Kidney (tissue), 13 donors: ENCODE measurements at regions not wholly inside any gene's neighbourhood (a gene's known extent, or its start where the extent isn't known, plus 50 kb on each side); places are given as distances from the start of the nearest gene placed in this dataset.

Source experiments
- DNase-seq, 5 donors: peaks; one replicate each; pipeline ENCODE4 v3.0.0-alpha.2; 2013 to 2020
- FAIRE-seq: peaks from 2 replicates; lab custom pipeline; 2012; peaks lifted over from hg19 to GRCh38; lab: Jason Lieb, UNC
- H3K27ac ChIP-seq, 2 donors: one replicate each; pipeline ENCODE4 v1.7.0; 2013; ENCODE audit warnings: low read depth in 2 of 2, low read length in 2 of 2, inconsistent platforms in 1 of 2
- H3K27me3 ChIP-seq: one replicate; pipeline ENCODE4 v1.7.1; 2013; ENCODE audit warnings: low read length, inconsistent platforms; ENCODE audit not compliant: control insufficient read depth, insufficient read depth
- H3K36me3 ChIP-seq, 3 donors: one replicate each; pipeline versions ENCODE4 v1.7.0 to v1.7.1; 2013; ENCODE audit warnings: low read length in 3 of 3, control low read depth in 1 of 3, inconsistent platforms in 1 of 3; ENCODE audit not compliant: insufficient read depth in 3 of 3, control insufficient read depth in 2 of 3
- H3K4me1 ChIP-seq, 3 donors: one replicate each; pipeline versions ENCODE4 v1.7.0 to v1.7.1; 2013; ENCODE audit warnings: low read length in 3 of 3, inconsistent platforms in 1 of 3, low read depth in 1 of 3; ENCODE audit not compliant: control insufficient read depth in 2 of 3, insufficient read depth in 2 of 3
- H3K4me3 ChIP-seq, 3 donors: one replicate each; pipeline versions ENCODE4 v1.7.0 to v1.8.1; 2013; ENCODE audit warnings: low read length in 3 of 3, control low read depth in 1 of 3, inconsistent platforms in 1 of 3
- H3K9ac ChIP-seq, 3 donors: one replicate each; pipeline versions ENCODE4 v1.7.0 to v1.7.1; 2013; ENCODE audit warnings: low read length in 3 of 3, control low read depth in 1 of 3, inconsistent platforms in 1 of 3
- H3K9me3 ChIP-seq, 3 donors: one replicate each; pipeline versions ENCODE4 v1.7.0 to v1.7.1; 2013; ENCODE audit warnings: low read length in 3 of 3, control low read depth in 1 of 3, inconsistent platforms in 1 of 3; ENCODE audit not compliant: control insufficient read depth in 2 of 3, insufficient read depth in 1 of 3
- intact Hi-C: fragments of 100-400 bp; cut with DNase I; formaldehyde crosslinking; loops from one replicate; pipeline ENCODE4 v1.11.1; 2022
- TF ChIP-seq, protein P1 (sequence below): IDR thresholded peaks from 3 replicates; pipeline ENCODE4 v1.5.1; 2012; ENCODE audit warnings: mild to moderate bottlenecking, moderate library complexity, borderline replicate concordance; ENCODE audit not compliant: insufficient read depth; ENCODE audit errors: extremely low read depth
- donor health status: control.
- donor health status: control.
- donor health status: control.
- donor health status: control.
- donor health status: control.
- donor health status: DM: yes; HTN: yes; CAD: no.
- donor health status: Normal renal cell carcinoma (clear cell type).

GRCh38 chr4:123249821-123250220, 146.8 kb upstream of the SPRY1 start:
- Histone ChIP-seq H3K27me3 (no peaks in the 10 kb centered on the region), H3K27ac (peak overlapping the region in 1 of 2 donors; percentile 63), H3K9me3 (no peaks in the 10 kb centered on the region), H3K4me3 (no peak overlapping the region), H3K36me3 (no peaks in the 10 kb centered on the region), H3K9ac (no peak overlapping the region), H3K4me1 (no peaks in the 10 kb centered on the region)
- no peak for DNase-seq
- FAIRE-seq, result no peak
- intact Hi-C loops, result no loop called here
- TF ChIP-seq, protein P1, sequence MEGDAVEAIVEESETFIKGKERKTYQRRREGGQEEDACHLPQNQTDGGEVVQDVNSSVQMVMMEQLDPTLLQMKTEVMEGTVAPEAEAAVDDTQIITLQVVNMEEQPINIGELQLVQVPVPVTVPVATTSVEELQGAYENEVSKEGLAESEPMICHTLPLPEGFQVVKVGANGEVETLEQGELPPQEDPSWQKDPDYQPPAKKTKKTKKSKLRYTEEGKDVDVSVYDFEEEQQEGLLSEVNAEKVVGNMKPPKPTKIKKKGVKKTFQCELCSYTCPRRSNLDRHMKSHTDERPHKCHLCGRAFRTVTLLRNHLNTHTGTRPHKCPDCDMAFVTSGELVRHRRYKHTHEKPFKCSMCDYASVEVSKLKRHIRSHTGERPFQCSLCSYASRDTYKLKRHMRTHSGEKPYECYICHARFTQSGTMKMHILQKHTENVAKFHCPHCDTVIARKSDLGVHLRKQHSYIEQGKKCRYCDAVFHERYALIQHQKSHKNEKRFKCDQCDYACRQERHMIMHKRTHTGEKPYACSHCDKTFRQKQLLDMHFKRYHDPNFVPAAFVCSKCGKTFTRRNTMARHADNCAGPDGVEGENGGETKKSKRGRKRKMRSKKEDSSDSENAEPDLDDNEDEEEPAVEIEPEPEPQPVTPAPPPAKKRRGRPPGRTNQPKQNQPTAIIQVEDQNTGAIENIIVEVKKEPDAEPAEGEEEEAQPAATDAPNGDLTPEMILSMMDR, result no peak

DNA sequence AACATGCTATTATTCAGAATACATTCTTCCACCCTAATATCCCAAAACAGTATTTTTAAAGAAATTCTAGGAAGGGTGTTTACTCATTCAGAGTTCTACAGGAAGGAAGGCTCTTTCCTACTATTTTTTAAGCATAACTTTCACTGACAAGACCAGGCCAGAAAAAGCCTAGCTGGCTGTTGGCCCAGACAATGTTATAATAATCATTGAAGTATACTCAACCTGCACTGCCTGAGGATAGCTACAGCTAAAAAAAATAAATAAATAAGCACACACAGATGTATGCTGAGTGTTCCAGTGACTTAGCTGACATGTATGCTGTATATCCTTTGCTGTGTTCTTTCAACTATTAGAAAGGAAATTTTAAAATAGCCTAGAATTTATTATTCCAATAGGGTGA, 145.8 kb upstream of the SPRY1 start:
- intact Hi-C loops, result no loop called here
- H3K27me3 ChIP-seq, result no peaks in the 10 kb centered on the region
- H3K9ac ChIP-seq, result no peak overlapping the region
- H3K36me3 ChIP-seq, result no peaks in the 10 kb centered on the region
- no peaks in the 10 kb centered on the region for H3K4me1 ChIP-seq
- H3K9me3 ChIP-seq, result no peaks in the 10 kb centered on the region
- TF ChIP-seq, protein P1, result no peak
- no peak overlapping the region for H3K27ac ChIP-seq
- FAIRE-seq, result peak; percentile 54
- H3K4me3 ChIP-seq, result no peak overlapping the region
- peak in 2 of 5 donors; percentile 36 to 73 for DNase-seq

DNA sequence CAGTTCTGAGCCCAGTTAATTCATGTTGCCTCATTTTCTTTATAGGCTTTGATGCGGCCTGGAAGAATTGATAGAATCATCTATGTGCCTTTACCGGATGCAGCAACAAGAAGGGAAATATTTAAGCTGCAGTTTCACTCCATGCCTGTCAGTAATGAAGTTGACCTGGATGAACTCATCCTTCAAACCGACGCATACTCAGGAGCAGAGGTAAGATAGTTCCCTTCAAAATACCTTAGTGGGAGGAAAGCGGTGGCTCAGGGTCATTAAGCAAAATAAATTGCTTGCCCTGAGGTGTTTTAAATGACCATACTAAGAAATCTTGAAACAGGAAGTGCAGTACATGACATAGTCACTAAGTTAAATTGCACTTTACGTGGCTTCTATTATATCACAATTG, 140.6 kb upstream of the SPRY1 start:
- TF ChIP-seq, protein P1, result no peak
- no peak overlapping the region for H3K4me3 ChIP-seq
- no peaks in the 10 kb centered on the region for H3K9me3 ChIP-seq
- H3K27me3 ChIP-seq, result no peaks in the 10 kb centered on the region
- intact Hi-C loops, result no loop called here
- peaks cover 0 to 4% (median 0%) of the 10 kb centered on the region in 3 donors for H3K4me1 ChIP-seq
- DNase-seq (peak in 4 of 5 donors; percentile 48 to 88 (median 72)), FAIRE-seq (no peak)
- no peaks in the 10 kb centered on the region for H3K36me3 ChIP-seq
- H3K27ac ChIP-seq, result no peak overlapping the region
- no peak overlapping the region for H3K9ac ChIP-seq

- intact Hi-C loops, result no loop called here
- Histone ChIP-seq H3K9me3 (no peaks in the 10 kb centered on the region), H3K27me3 (no peaks in the 10 kb centered on the region), H3K36me3 (no peaks in the 10 kb centered on the region), H3K4me1 (peaks cover 0 to 4% (median 0%) of the 10 kb centered on the region in 3 donors), H3K4me3 (no peak overlapping the region), H3K27ac (no peak overlapping the region), H3K9ac (no peak overlapping the region)
- no peak for FAIRE-seq
- TF ChIP-seq, protein P1, result no peak
- no peak for DNase-seq
Observed at GRCh38 chr4:123256901-123257300, 139.7 kb upstream of the SPRY1 start.
